CD4-positive, alpha-beta memory T cell (primary cell): ENCODE measurements at regions not wholly inside any gene's neighbourhood (a gene's known extent, or its start where the extent isn't known, plus 50 kb on each side); places are given as distances from the start of the nearest gene placed in this dataset.

Experiments
- CTCF ChIA-PET: fragments of 350-600 bp; sonication (Branson Sonifier 250); formaldehyde crosslinking; loops from one replicate; lab custom pipeline; 2021; ENCODE audit warnings: inconsistent platforms; ENCODE audit not compliant: partially characterized antibody; lab: Charles Lee
- POLR2A ChIA-PET: fragments of 350-600 bp; sonication (Branson Sonifier 250); formaldehyde crosslinking; loops from one replicate; lab custom pipeline; 2021; ENCODE audit not compliant: partially characterized antibody; lab: Charles Lee
- DNase-seq, 5 donors: peaks; one replicate each; pipeline versions ENCODE4 v3.0.0 to v3.0.0-alpha.2; 2020 to 2022; ENCODE audit warnings: mixed read lengths in 1 of 5
- H3K27ac ChIP-seq: one replicate; pipeline ENCODE4 v1.7.0; 2013; ENCODE audit warnings: low read depth, low read length
- H3K27me3 ChIP-seq: 2 replicates; pipeline ENCODE4 v1.7.0; 2013; ENCODE audit warnings: mild to moderate bottlenecking, low read length, moderate library complexity; ENCODE audit not compliant: insufficient read depth
- H3K36me3 ChIP-seq: 2 replicates; pipeline ENCODE4 v1.7.0; 2013; ENCODE audit warnings: mild to moderate bottlenecking, low read length, moderate library complexity; ENCODE audit not compliant: insufficient read depth
- H3K4me1 ChIP-seq: 2 replicates; pipeline ENCODE4 v1.7.0; 2013; ENCODE audit warnings: mild to moderate bottlenecking, low read length, moderate library complexity; ENCODE audit not compliant: insufficient read depth
- H3K4me3 ChIP-seq, 2 donors: one replicate each; pipeline ENCODE4 v1.7.0; 2013; ENCODE audit warnings: low read length in 2 of 2, mild to moderate bottlenecking in 1 of 2
- H3K9me3 ChIP-seq, 2 donors: one replicate each; pipeline ENCODE4 v1.7.0; 2013; ENCODE audit warnings: low read length in 2 of 2, control low read depth in 1 of 2; ENCODE audit not compliant: control insufficient read depth in 1 of 2
- H3K27ac Mint-ChIP-seq, 7 donors: one replicate each; pipeline ENCODE4 v1.8.0; 2020 to 2021; ENCODE audit warnings: mixed read lengths in 7 of 7, mild to moderate bottlenecking in 6 of 7, inconsistent platforms in 3 of 7, moderate library complexity in 3 of 7
- H3K27me3 Mint-ChIP-seq, 2 donors: one replicate each; pipeline ENCODE4 v1.8.0; 2020 to 2021; ENCODE audit warnings: mixed read lengths in 2 of 2
- H3K36me3 Mint-ChIP-seq, 2 donors: one replicate each; pipeline ENCODE4 v1.8.0; 2020 to 2021; ENCODE audit warnings: mixed read lengths in 2 of 2, inconsistent platforms in 1 of 2, mild to moderate bottlenecking in 1 of 2
- H3K4me1 Mint-ChIP-seq, 4 donors: one replicate each; pipeline ENCODE4 v1.8.0; 2020 to 2021; ENCODE audit warnings: mixed read lengths in 4 of 4, mild to moderate bottlenecking in 1 of 4
- H3K4me3 Mint-ChIP-seq, 8 donors: one replicate each; pipeline ENCODE4 v1.8.0; 2020 to 2021; ENCODE audit warnings: mixed read lengths in 8 of 8, mild to moderate bottlenecking in 7 of 8, moderate library complexity in 6 of 8, inconsistent platforms in 3 of 8
- H3K9me3 Mint-ChIP-seq, 8 donors: one replicate each; pipeline ENCODE4 v1.8.0; 2020 to 2021; ENCODE audit warnings: mixed read lengths in 8 of 8, mild to moderate bottlenecking in 5 of 8, inconsistent platforms in 3 of 8, moderate library complexity in 1 of 8
- intact Hi-C: fragments of 100-400 bp; cut with micrococcal nuclease; formaldehyde crosslinking; loops from one replicate; pipeline ENCODE4 v1.15.1; 2023

DNA sequence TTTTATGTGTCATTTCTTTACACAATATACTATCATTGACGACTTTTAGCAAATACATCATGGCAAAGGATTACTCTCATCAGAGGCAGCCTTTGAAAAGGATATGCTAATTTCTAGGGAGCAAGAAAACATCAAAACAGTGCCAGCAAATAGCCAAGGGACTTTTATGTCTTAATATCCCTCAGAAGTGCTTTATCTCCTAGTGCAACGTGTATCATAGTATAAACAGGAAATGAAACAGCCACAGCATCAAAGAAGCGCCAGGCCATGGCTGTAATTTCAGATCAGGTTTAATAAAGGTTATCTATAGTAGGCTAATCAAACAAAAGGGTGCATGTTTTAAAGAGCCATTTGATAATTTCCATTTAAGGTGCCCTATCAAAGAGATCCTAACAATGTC, 159.9 kb downstream of the AXIN2 start:
- Mint-ChIP-seq H3K4me3 (no peak overlapping the region), H3K9me3 (no peaks in the 10 kb centered on the region), H3K27me3 (peaks cover 7 to 10% of the 10 kb centered on the region in 2 donors), H3K4me1 (peaks cover 0 to 18% (median 13%) of the 10 kb centered on the region in 4 donors), H3K27ac (no peak overlapping the region), H3K36me3 (peaks cover 0 to 3% of the 10 kb centered on the region in 2 donors)
- no peak for DNase-seq
- H3K36me3 ChIP-seq = no peaks in the 10 kb centered on the region
- H3K4me3 ChIP-seq = no peak overlapping the region
- ChIA-PET CTCF (no interaction called here), POLR2A (no interaction called here)
- H3K27ac ChIP-seq = no peak overlapping the region
- H3K4me1 ChIP-seq = no peaks in the 10 kb centered on the region
- H3K27me3 ChIP-seq = no peaks in the 10 kb centered on the region
- intact Hi-C loops = no loop called here
- H3K9me3 ChIP-seq = no peaks in the 10 kb centered on the region

DNA sequence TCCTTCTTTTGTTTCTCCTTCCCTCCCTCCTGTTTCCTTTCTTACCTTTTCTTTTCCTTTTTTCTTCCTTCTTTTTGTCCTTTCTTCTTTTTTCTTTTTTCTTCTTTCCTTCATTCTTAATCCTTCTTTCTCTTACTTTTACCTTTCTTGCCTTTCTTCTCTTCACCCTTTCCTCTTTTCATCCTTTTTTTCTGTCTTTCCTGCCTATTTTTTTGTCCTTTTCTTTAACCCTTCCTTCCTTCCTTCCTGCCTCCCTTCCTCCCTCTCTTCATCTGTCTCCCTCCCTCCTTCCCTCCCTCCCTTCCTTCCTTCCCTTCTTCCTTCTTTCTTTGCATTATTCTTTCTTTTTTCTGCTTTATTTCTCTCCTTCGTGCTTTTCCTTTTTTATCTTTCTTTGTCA, 160.7 kb downstream of the AXIN2 start:
- ChIA-PET CTCF (no interaction called here), POLR2A (no interaction called here)
- no peak overlapping the region for H3K27ac Mint-ChIP-seq

DNA sequence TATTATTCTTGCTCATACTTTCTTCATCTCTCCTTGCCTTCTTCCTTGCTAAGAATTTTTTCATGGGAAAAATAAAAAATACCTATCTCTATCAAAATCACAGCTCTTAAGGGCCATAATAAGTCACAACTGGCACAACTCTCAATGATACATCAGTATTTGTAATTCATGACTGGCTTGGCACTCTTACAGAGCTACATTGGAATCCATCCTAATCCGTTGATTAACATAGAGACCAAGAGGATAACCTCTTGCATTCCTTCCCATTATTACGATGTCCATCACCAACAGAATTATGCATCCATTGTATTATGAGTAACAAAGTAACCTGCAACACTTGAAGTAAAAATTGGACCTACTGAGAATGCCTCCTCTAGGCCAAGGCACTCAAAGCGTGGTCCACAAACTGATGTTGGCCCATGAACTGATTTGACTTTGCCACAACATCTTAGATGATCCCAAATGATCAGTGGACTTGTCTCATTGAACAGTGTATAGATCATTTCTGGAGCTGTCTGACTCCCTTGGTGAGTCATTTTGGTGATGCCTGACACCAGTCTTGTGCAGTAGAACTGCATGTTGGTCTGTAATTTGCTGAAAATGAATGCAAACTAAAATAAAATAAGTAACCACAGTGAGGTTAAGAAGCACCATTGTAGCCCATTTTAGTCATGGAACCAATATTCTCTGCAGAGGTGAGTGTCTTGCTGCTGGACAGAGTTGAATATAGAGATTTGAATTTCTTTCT, 163.2 kb downstream of the AXIN2 start:
- ChIA-PET POLR2A (no interaction called here), CTCF (no interaction called here)
- H3K9me3 Mint-ChIP-seq = no peaks in the 10 kb centered on the region
- peaks cover 11 to 34% (median 23%) of the 10 kb centered on the region in 4 donors for H3K4me1 Mint-ChIP-seq
- Histone ChIP-seq H3K4me3 (no peak overlapping the region), H3K4me1 (peaks cover 7% of the 10 kb centered on the region), H3K36me3 (no peaks in the 10 kb centered on the region), H3K9me3 (no peaks in the 10 kb centered on the region), H3K27ac (no peak overlapping the region), H3K27me3 (no peaks in the 10 kb centered on the region)
- H3K4me3 Mint-ChIP-seq = no peak overlapping the region
- H3K27me3 Mint-ChIP-seq = peaks cover 7 to 8% of the 10 kb centered on the region in 2 donors
- no peak overlapping the region for H3K27ac Mint-ChIP-seq
- DNase-seq = no peak
- H3K36me3 Mint-ChIP-seq = peaks cover 0 to 3% of the 10 kb centered on the region in 2 donors
- intact Hi-C loops = no loop called here

More for the DNA sequence above, 160.7 kb downstream of the AXIN2 start:
- no peak overlapping the region for H3K4me3 Mint-ChIP-seq
- intact Hi-C loops = no loop called here
- no peaks in the 10 kb centered on the region for H3K27me3 ChIP-seq
- H3K9me3 Mint-ChIP-seq = no peaks in the 10 kb centered on the region
- peaks cover 10% of the 10 kb centered on the region in 2 donors for H3K27me3 Mint-ChIP-seq
- H3K4me1 ChIP-seq = no peaks in the 10 kb centered on the region
- H3K27ac ChIP-seq = no peak overlapping the region
- peaks cover 0 to 18% (median 13%) of the 10 kb centered on the region in 4 donors for H3K4me1 Mint-ChIP-seq
- peaks cover 0 to 3% of the 10 kb centered on the region in 2 donors for H3K36me3 Mint-ChIP-seq
- no peaks in the 10 kb centered on the region for H3K36me3 ChIP-seq
- no peaks in the 10 kb centered on the region for H3K9me3 ChIP-seq
- no peak overlapping the region for H3K4me3 ChIP-seq
- DNase-seq = no peak

DNA sequence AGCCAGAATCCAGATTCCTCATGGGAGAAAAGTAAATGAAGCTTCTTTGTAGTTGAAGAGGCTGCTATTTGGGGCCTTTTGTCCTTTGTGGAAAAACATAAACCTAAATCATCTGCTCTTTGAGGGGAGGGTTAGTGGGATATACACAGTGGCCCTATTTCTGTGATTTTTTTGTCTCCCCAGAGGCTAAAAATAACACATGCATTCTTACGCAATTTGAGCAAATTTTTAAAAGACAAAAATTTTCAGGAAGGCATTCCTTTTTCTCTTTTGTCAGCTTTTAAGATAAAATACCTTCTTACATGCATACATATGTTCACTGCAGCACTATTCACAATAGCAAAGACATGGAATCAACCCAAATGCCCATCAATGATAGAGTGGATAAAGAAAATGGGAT, 165.5 kb downstream of the AXIN2 start:
- H3K27me3 Mint-ChIP-seq = peaks cover 6 to 8% of the 10 kb centered on the region in 2 donors
- H3K4me3 Mint-ChIP-seq = peak overlapping the region in 1 of 8 donors; percentile 4
- ChIA-PET CTCF (no interaction called here), POLR2A (no interaction called here)
- peaks cover 10 to 21% (median 12%) of the 10 kb centered on the region in 4 donors for H3K4me1 Mint-ChIP-seq
- Histone ChIP-seq H3K27me3 (no peaks in the 10 kb centered on the region), H3K4me3 (no peak overlapping the region), H3K9me3 (no peaks in the 10 kb centered on the region), H3K36me3 (no peaks in the 10 kb centered on the region), H3K27ac (no peak overlapping the region), H3K4me1 (peaks cover 7% of the 10 kb centered on the region)
- intact Hi-C loops = no loop called here
- H3K27ac Mint-ChIP-seq = no peak overlapping the region
- peaks cover 0 to 3% of the 10 kb centered on the region in 2 donors for H3K36me3 Mint-ChIP-seq
- DNase-seq = no peak
- no peaks in the 10 kb centered on the region for H3K9me3 Mint-ChIP-seq

DNA sequence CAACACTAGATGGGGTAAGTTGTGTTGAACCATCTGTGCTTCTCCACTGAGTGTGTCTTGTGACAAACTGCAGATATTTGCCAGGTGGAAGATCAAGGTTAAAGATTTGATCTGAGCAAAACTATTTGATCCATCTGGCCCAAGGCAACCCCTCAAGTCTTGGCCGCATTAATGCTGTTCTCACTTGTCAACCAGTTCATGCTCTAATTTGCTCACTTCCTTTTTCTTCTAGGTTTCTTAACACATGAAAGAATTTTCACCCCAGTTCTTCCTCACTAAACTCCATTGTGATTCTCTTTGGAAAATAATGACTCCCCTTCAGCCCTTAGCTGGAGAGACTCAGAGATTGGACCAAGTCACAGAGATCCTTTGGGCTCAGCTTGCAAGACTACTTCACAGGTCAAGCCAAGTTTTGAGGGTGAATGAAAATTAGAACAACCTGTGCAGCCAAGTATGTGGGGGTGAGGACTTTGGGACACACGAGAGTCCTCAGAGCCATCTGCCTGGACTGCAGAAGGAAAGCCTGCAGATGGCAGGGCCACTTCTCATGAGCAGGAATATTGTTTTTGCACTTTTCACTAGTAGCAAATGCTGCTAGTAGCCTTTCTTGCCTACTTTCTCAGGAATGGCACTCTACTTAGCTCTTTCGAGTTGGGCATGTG, 166.5 kb downstream of the AXIN2 start:
- Mint-ChIP-seq H3K27ac (no peak overlapping the region), H3K36me3 (peaks cover 0 to 3% of the 10 kb centered on the region in 2 donors), H3K9me3 (no peaks in the 10 kb centered on the region), H3K27me3 (peaks cover 0 to 3% of the 10 kb centered on the region in 2 donors), H3K4me1 (peaks cover 10 to 19% (median 12%) of the 10 kb centered on the region in 4 donors), H3K4me3 (no peak overlapping the region)
- intact Hi-C loops = no loop called here
- DNase-seq = no peak
- Histone ChIP-seq H3K4me3 (no peak overlapping the region), H3K27me3 (no peaks in the 10 kb centered on the region), H3K36me3 (no peaks in the 10 kb centered on the region), H3K27ac (no peak overlapping the region), H3K4me1 (peaks cover 7% of the 10 kb centered on the region), H3K9me3 (no peaks in the 10 kb centered on the region)
- CTCF ChIA-PET = no interaction called here
- POLR2A ChIA-PET = no interaction called here

DNA sequence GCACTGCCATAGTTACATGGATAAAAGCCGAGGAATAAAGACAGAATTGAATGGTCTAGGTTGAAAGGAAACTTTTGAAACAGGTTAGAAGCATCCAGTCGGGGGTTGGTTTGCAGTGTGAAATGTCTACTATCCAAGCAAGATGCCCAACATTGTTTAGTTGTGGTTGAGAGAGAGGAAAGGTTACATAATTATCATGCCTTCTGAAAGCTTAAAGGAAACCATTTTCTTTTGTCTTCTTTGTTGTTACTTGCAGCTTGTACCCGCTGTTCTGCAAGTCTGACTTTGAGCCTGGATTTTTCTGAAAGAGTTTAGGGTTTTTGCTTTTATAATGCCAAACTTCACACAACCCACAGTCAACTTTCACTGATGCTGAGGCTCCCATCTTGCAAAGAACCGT, 167.9 kb downstream of the AXIN2 start:
- peak overlapping the region in 1 of 8 donors; percentile 37 for H3K4me3 Mint-ChIP-seq
- intact Hi-C loops = no loop called here
- no peaks in the 10 kb centered on the region for H3K27me3 ChIP-seq
- POLR2A ChIA-PET = no interaction called here
- DNase-seq = peak in 4 of 5 donors; percentile 2 to 9 (median 6)
- no peaks in the 10 kb centered on the region for H3K9me3 Mint-ChIP-seq
- H3K9me3 ChIP-seq = no peaks in the 10 kb centered on the region
- peaks cover 0 to 5% of the 10 kb centered on the region in 2 donors for H3K27me3 Mint-ChIP-seq
- H3K27ac ChIP-seq = no peak overlapping the region
- peaks cover 7% of the 10 kb centered on the region for H3K4me1 ChIP-seq
- peaks cover 10 to 19% (median 12%) of the 10 kb centered on the region in 4 donors for H3K4me1 Mint-ChIP-seq
- no peaks in the 10 kb centered on the region for H3K36me3 Mint-ChIP-seq
- CTCF ChIA-PET = no interaction called here
- peak overlapping the region in 3 of 7 donors; percentile 4 to 81 (median 10) for H3K27ac Mint-ChIP-seq
- H3K36me3 ChIP-seq = no peaks in the 10 kb centered on the region
- H3K4me3 ChIP-seq = no peak overlapping the region

DNA sequence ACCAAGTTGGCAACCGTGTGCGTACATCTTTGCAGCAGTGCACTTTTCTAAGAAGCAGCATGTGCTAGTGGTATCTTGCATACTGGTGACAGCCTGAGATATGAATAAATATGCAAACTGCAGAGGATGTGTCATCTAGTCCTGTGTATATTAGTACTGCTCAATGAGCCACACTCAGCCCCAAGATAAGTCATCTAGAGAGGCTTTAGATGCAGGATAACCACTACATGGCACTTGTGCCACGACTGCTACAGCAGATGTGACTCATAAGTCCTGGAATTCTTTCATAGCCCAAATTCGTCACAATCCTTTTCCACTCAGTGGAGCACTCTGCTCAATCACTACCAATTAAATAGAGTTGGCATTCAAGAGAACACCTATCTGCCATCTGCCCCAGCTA, 171.5 kb downstream of the AXIN2 start:
- Histone ChIP-seq H3K27ac (no peak overlapping the region), H3K36me3 (no peaks in the 10 kb centered on the region), H3K4me3 (no peak overlapping the region), H3K9me3 (no peaks in the 10 kb centered on the region), H3K27me3 (no peaks in the 10 kb centered on the region), H3K4me1 (peaks cover 7% of the 10 kb centered on the region)
- ChIA-PET CTCF (no interaction called here), POLR2A (no interaction called here)
- Mint-ChIP-seq H3K4me1 (peaks cover 10 to 18% (median 11%) of the 10 kb centered on the region in 4 donors), H3K9me3 (peaks cover 0 to 2% (median 0%) of the 10 kb centered on the region in 8 donors), H3K36me3 (no peaks in the 10 kb centered on the region), H3K27me3 (peaks cover 0 to 2% of the 10 kb centered on the region in 2 donors), H3K4me3 (no peak overlapping the region), H3K27ac (no peak overlapping the region)
- intact Hi-C loops = no loop called here
- DNase-seq = no peak
